GM23338 (cell line): ENCODE measurements at regions not wholly inside any gene's neighbourhood (a gene's known extent, or its start where the extent isn't known, plus 50 kb on each side); places are given as distances from the start of the nearest gene placed in this dataset.

ENCODE experiments used
- ATAC-seq: fragments of 200-7000 bp; cut with Tn5 transposase; 3 replicates; pipeline ENCODE4 v1.9.1; 2020
- DNase-seq: peaks from one replicate; pipeline ENCODE4 v3.0.0-alpha.2; 2015; ENCODE audit warnings: low spot score
- H2AFZ ChIP-seq: fragments of 200-600 bp; sonication (generic); 2 replicates; pipeline ENCODE4 v1.8.0; 2016; ENCODE audit warnings: antibody characterized with exemption, mild to moderate bottlenecking, moderate library complexity
- H3F3A ChIP-seq: fragments of 200-600 bp; sonication (generic); replicated peaks from 2 replicates; pipeline ENCODE4 v1.8.0; 2017; ENCODE audit warnings: antibody characterized with exemption, mixed run types, low read depth
- H3K27ac ChIP-seq: fragments of 200-600 bp; sonication (generic); 2 replicates; pipeline ENCODE4 v1.6.1; 2016; ENCODE audit warnings: low read depth
- H3K27me3 ChIP-seq: fragments of 200-600 bp; sonication (generic); 2 replicates; pipeline ENCODE4 v1.8.0; 2016; ENCODE audit warnings: mild to moderate bottlenecking, mixed run types, moderate library complexity; ENCODE audit not compliant: insufficient read depth
- H3K36me3 ChIP-seq: fragments of 200-600 bp; sonication (generic); 2 replicates; pipeline ENCODE4 v1.8.0; 2016; ENCODE audit warnings: mild to moderate bottlenecking; ENCODE audit not compliant: insufficient read depth
- H3K4me1 ChIP-seq: fragments of 200-600 bp; sonication (generic); 2 replicates; pipeline ENCODE4 v1.8.0; 2016; ENCODE audit warnings: mild to moderate bottlenecking, moderate library complexity; ENCODE audit not compliant: insufficient read depth
- H3K4me2 ChIP-seq: fragments of 200-600 bp; sonication (generic); 2 replicates; pipeline ENCODE4 v1.7.1; 2017; ENCODE audit warnings: mixed run types
- H3K4me3 ChIP-seq: fragments of 200-600 bp; sonication (generic); 2 replicates; pipeline ENCODE4 v1.6.1; 2016; ENCODE audit warnings: mixed run types
- H3K79me2 ChIP-seq: fragments of 200-600 bp; sonication (generic); replicated peaks from 2 replicates; pipeline ENCODE4 v1.8.0; 2017; ENCODE audit warnings: mild to moderate bottlenecking; ENCODE audit not compliant: insufficient read depth
- H3K9me2 ChIP-seq: fragments of 200-600 bp; sonication (generic); 2 replicates; pipeline ENCODE4 v1.8.0; 2017; ENCODE audit not compliant: insufficient read depth
- H4K20me1 ChIP-seq: fragments of 200-600 bp; sonication (generic); replicated peaks from 2 replicates; pipeline ENCODE4 v1.8.0; 2017; ENCODE audit warnings: mild to moderate bottlenecking; ENCODE audit not compliant: insufficient read depth
- H3K27ac Mint-ChIP-seq: 2 replicates; pipeline ENCODE4 v1.8.0; 2020; ENCODE audit warnings: inconsistent platforms, mild to moderate bottlenecking, moderate library complexity, mixed read lengths
- H3K27me3 Mint-ChIP-seq: 3 replicates; pipeline ENCODE4 v1.8.0; 2022; ENCODE audit warnings: low read depth, mild to moderate bottlenecking, moderate library complexity, mixed read lengths, inconsistent platforms; ENCODE audit not compliant: insufficient read depth, poor library complexity
- H3K36me3 Mint-ChIP-seq: 3 replicates; pipeline ENCODE4 v1.8.0; 2021; ENCODE audit warnings: low read depth, mild to moderate bottlenecking, inconsistent platforms, moderate library complexity, mixed read lengths
- H3K4me1 Mint-ChIP-seq: 3 replicates; pipeline ENCODE4 v1.8.0; 2020; ENCODE audit warnings: mild to moderate bottlenecking, inconsistent platforms, mixed read lengths
- H3K4me3 Mint-ChIP-seq: 3 replicates; pipeline ENCODE4 v1.8.0; 2021; ENCODE audit warnings: moderate library complexity, mild to moderate bottlenecking, inconsistent platforms, mixed read lengths
- H3K9me3 Mint-ChIP-seq: 3 replicates; pipeline ENCODE4 v1.8.0; 2020; ENCODE audit warnings: moderate library complexity, mild to moderate bottlenecking, inconsistent platforms, mixed read lengths
- CREB1 ChIP-seq: fragments of 250-450 bp; sonication (Bioruptor Pico); IDR thresholded peaks from 2 replicates; pipeline ENCODE4 v1.5.0; 2020; ENCODE audit warnings: low read depth, mild to moderate bottlenecking, moderate library complexity
- CTCF ChIP-seq, 2 experiments: fragments of 200-600 bp in 1 of 2; sonication (generic) in 1 of 2; conservative IDR thresholded peaks; 2 replicates each; pipeline versions ENCODE4 v1.5.1 to v1.6.1; 2016 to 2017; ENCODE audit warnings: antibody characterized with exemption in 2 of 2, low read depth in 2 of 2, mild to moderate bottlenecking in 2 of 2, moderate library complexity in 1 of 2
- ETS1 ChIP-seq: IDR thresholded peaks from 2 replicates; pipeline ENCODE4 v1.6.1; 2016; ENCODE audit warnings: antibody characterized with exemption
- EZH2 ChIP-seq: fragments of 200-600 bp; sonication (generic); IDR thresholded peaks from one replicate; pipeline ENCODE4 v1.8.0; 2017; ENCODE audit warnings: antibody characterized with exemption, mild to moderate bottlenecking, low read depth; ENCODE audit not compliant: unreplicated experiment
- EZH2phosphoT487 ChIP-seq: fragments of 200-600 bp; sonication (generic); IDR thresholded peaks from one replicate; pipeline ENCODE4 v1.8.1; 2018; ENCODE audit warnings: antibody characterized with exemption; ENCODE audit not compliant: unreplicated experiment
- JUNB ChIP-seq: IDR thresholded peaks from one replicate; pipeline ENCODE4 v1.6.1; 2016; ENCODE audit warnings: antibody characterized with exemption; ENCODE audit not compliant: unreplicated experiment
- NANOG ChIP-seq: IDR thresholded peaks from 2 replicates; pipeline ENCODE4 v1.6.1; 2016; ENCODE audit warnings: antibody characterized with exemption, borderline replicate concordance
- POLR2AphosphoS5 ChIP-seq: IDR thresholded peaks from 2 replicates; pipeline ENCODE4 v1.6.1; 2016; ENCODE audit warnings: antibody characterized with exemption, low read depth
- REST ChIP-seq: IDR thresholded peaks from one replicate; pipeline ENCODE4 v1.6.1; 2018; ENCODE audit warnings: antibody characterized with exemption; ENCODE audit not compliant: unreplicated experiment
- STAT1 ChIP-seq: IDR thresholded peaks from one replicate; pipeline ENCODE4 v1.6.1; 2016; ENCODE audit warnings: antibody characterized with exemption; ENCODE audit not compliant: unreplicated experiment
- ZNF114 ChIP-seq: fragments of 250-450 bp; sonication (Bioruptor Pico); IDR thresholded peaks from 2 replicates; pipeline ENCODE4 v1.5.0; 2020; ENCODE audit warnings: mild to moderate bottlenecking, moderate library complexity
- ZNF331 ChIP-seq: fragments of 250-450 bp; sonication (Bioruptor Pico); IDR thresholded peaks from 2 replicates; pipeline ENCODE4 v1.5.0; 2020; ENCODE audit warnings: low read depth, mild to moderate bottlenecking, moderate library complexity
- TF ChIP-seq, protein P1 (sequence below): fragments of 250-450 bp; sonication (Bioruptor Pico); IDR thresholded peaks from 2 replicates; pipeline ENCODE4 v1.5.0; 2020; ENCODE audit warnings: mild to moderate bottlenecking, moderate library complexity

GRCh38 chr2:180577567-180577966 lies 402.8 kb upstream of the UBE2E3 start:
- Histone ChIP-seq H3K27ac (no peak overlapping the region), H3K9me2 (peaks cover 8% of the 10 kb centered on the region), H3K4me3 (no peak overlapping the region), H4K20me1 (no peaks in the 10 kb centered on the region), H2AFZ (no peak overlapping the region), H3K27me3 (no peaks in the 10 kb centered on the region), H3K36me3 (no peaks in the 10 kb centered on the region), H3F3A (no peaks in the 10 kb centered on the region), H3K79me2 (no peaks in the 10 kb centered on the region), H3K4me1 (no peaks in the 10 kb centered on the region), H3K4me2 (no peak overlapping the region)
- H3K27ac Mint-ChIP-seq, result no peak overlapping the region
- H3K27me3 Mint-ChIP-seq, result no peaks in the 10 kb centered on the region
- no peaks in the 10 kb centered on the region for H3K9me3 Mint-ChIP-seq
- H3K4me1 Mint-ChIP-seq, result no peaks in the 10 kb centered on the region
- H3K36me3 Mint-ChIP-seq, result no peaks in the 10 kb centered on the region
- DNase-seq, result no peak
- no peak for ATAC-seq
- H3K4me3 Mint-ChIP-seq, result no peak overlapping the region
- no peak for TF ChIP-seq EZH2phosphoT487
- TF ChIP-seq, protein P1, sequence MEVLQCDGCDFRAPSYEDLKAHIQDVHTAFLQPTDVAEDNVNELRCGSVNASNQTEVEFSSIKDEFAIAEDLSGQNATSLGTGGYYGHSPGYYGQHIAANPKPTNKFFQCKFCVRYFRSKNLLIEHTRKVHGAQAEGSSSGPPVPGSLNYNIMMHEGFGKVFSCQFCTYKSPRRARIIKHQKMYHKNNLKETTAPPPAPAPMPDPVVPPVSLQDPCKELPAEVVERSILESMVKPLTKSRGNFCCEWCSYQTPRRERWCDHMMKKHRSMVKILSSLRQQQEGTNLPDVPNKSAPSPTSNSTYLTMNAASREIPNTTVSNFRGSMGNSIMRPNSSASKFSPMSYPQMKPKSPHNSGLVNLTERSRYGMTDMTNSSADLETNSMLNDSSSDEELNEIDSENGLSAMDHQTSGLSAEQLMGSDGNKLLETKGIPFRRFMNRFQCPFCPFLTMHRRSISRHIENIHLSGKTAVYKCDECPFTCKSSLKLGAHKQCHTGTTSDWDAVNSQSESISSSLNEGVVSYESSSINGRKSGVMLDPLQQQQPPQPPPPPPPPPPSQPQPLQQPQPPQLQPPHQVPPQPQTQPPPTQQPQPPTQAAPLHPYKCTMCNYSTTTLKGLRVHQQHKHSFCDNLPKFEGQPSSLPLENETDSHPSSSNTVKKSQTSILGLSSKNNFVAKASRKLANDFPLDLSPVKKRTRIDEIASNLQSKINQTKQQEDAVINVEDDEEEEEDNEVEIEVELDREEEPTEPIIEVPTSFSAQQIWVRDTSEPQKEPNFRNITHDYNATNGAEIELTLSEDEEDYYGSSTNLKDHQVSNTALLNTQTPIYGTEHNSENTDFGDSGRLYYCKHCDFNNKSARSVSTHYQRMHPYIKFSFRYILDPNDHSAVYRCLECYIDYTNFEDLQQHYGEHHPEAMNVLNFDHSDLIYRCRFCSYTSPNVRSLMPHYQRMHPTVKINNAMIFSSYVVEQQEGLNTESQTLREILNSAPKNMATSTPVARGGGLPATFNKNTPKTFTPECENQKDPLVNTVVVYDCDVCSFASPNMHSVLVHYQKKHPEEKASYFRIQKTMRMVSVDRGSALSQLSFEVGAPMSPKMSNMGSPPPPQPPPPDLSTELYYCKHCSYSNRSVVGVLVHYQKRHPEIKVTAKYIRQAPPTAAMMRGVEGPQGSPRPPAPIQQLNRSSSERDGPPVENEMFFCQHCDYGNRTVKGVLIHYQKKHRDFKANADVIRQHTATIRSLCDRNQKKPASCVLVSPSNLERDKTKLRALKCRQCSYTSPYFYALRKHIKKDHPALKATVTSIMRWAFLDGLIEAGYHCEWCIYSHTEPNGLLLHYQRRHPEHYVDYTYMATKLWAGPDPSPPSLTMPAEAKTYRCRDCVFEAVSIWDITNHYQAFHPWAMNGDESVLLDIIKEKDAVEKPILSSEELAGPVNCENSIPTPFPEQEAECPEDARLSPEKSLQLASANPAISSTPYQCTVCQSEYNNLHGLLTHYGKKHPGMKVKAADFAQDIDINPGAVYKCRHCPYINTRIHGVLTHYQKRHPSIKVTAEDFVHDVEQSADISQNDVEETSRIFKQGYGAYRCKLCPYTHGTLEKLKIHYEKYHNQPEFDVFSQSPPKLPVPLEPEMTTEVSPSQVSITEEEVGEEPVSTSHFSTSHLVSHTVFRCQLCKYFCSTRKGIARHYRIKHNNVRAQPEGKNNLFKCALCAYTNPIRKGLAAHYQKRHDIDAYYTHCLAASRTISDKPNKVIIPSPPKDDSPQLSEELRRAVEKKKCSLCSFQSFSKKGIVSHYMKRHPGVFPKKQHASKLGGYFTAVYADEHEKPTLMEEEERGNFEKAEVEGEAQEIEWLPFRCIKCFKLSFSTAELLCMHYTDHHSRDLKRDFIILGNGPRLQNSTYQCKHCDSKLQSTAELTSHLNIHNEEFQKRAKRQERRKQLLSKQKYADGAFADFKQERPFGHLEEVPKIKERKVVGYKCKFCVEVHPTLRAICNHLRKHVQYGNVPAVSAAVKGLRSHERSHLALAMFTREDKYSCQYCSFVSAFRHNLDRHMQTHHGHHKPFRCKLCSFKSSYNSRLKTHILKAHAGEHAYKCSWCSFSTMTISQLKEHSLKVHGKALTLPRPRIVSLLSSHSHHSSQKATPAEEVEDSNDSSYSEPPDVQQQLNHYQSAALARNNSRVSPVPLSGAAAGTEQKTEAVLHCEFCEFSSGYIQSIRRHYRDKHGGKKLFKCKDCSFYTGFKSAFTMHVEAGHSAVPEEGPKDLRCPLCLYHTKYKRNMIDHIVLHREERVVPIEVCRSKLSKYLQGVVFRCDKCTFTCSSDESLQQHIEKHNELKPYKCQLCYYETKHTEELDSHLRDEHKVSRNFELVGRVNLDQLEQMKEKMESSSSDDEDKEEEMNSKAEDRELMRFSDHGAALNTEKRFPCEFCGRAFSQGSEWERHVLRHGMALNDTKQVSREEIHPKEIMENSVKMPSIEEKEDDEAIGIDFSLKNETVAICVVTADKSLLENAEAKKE (CRISPR knock-in tag), result no peak
- no peak for TF ChIP-seq ZNF114 (CRISPR knock-in tag)
- TF ChIP-seq ZNF331, result no peak
- no peak for TF ChIP-seq CREB1
- no peak for TF ChIP-seq JUNB
- no peak for TF ChIP-seq NANOG
- no peak for TF ChIP-seq EZH2
- no peak for TF ChIP-seq REST
- TF ChIP-seq POLR2AphosphoS5, result no peak
- TF ChIP-seq STAT1, result no peak
- no peak for TF ChIP-seq ETS1
- no peak for TF ChIP-seq CTCF (conservative IDR thresholded peaks at IDR 0.05; ENCODE audit: low read depth in 2 of 2)
